HG02884 (cell line): ENCODE measurements at regions not wholly inside any gene's neighbourhood (a gene's known extent, or its start where the extent isn't known, plus 50 kb on each side); places are given as distances from the start of the nearest gene placed in this dataset.
A peak's percentile ranks its signal among the peaks of the same experiment; 100 is the strongest.

ENCODE experiments used
- ATAC-seq: cut with Tn5 transposase; IDR thresholded peaks from one replicate; pipeline ENCODE4 v1.9.1; 2021; ENCODE audit warnings: mild to moderate bottlenecking, moderate library complexity; ENCODE audit not compliant: unreplicated experiment

DNA sequence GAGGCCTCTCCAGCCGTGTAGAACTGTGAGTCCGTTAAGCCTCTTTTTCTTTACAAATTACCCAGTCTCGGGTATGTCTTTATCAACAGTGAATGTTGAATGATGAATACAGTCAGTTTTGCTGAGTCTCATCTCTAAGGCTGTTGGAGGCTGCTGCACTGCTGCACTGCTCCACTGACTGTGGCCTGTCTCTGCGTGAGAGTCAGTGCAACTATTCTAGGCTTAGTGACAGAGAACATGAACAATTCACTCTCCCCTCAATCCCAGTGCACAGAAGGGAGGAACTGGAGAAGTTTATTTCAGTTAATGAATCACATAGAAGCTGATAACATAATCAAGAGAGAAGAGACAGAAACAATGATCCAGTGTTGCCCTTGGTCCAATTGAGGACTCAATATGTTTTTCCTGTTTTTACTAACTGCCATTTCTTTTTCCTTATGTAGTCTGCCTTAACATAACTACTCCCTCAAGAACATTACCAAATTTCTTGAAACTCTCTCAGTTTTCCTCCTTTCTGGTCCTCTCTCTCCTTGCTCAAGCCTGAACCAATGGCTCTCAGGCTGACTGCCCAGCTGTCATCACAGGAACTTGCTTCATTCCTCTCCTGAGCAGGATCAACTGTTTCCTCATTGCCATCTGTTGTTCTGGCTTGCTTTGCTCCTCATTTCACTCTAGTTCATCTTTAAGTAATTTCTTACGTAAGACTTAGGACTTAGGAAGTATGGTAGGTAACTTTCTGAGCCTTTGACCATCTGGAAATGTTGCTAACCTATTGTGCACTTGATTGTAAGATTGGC, 483.2 kb downstream of the METTL4 start:
- ATAC-seq = no peak

- no peak for ATAC-seq
Observed at GRCh38 chr18:2089396-2089795, 481.9 kb downstream of the METTL4 start.

- ATAC-seq = no peak
Observed at GRCh38 chr18:2091937-2092336, 479.4 kb downstream of the METTL4 start.

GRCh38 chr18:2096551-2096950, 474.8 kb downstream of the METTL4 start:
- ATAC-seq = no peak

DNA sequence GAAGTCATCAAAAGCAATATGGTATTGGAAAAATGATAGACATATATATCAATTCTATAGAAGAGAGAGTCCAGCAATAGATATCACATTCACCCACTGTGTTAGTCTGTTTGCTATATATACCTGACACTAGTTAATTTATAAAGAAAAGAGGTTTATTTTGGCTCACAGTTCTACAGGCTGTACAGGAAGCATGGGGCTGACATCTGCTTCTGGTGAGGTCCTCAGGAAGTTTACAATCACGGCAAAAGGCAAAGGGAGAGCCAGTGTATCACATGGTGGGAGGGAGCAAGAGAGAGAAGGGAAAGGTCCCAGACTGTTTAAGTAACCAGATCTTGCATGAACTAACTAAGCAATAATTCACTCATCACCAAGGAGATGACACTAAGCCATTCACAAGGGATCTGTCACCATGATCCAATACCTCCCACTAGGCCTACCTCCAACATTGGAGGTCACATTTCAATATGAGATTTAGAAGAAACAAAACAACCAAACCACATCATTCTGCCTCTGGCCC, 470.6 kb downstream of the METTL4 start:
- ATAC-seq = no peak

- no peak for ATAC-seq
Observed at GRCh38 chr18:2102022-2102421, 469.3 kb downstream of the METTL4 start.

- no peak for ATAC-seq
Observed at GRCh38 chr18:2103299-2103698, 468.0 kb downstream of the METTL4 start.

DNA sequence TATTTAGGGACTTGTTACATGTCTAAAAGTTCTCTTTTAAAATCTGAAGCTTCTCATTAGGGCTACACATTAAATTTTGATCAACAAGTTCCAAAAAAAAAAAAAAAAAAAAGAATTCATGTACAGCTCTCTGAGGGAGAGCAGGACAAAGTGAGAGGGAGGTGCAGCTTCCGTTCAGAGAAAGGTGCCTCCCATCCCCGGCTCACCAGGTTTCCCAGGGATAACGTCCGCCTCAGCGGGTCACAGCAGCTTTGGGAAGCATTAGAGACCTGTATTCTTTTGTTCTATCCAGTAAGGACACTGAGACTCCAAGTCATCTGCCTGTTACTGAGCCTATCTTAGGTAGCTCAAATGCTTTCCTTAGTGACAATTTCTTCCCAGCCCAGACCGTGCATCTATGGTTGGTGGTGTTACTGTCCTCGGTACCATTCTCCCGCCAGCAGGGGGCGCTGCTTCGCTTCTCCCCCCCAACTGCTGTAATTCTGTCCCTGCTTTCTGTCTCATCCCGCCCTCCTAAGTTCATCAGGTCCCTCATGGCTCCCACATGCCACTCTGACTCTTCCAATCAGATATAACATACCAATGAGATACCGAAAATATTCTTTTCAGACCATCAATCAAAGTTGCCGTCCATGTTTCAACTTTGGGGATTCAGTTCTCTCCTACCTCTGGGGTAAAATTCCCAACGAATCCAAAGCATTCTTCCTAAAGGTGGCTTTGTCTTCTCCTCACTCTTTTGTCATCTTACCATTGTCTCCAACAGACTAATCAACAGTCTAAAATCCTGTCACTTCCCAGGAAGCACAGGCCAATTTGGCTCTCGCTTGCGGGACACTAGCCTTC, 466.5 kb downstream of the METTL4 start:
- peak; percentile 87 for ATAC-seq

DNA sequence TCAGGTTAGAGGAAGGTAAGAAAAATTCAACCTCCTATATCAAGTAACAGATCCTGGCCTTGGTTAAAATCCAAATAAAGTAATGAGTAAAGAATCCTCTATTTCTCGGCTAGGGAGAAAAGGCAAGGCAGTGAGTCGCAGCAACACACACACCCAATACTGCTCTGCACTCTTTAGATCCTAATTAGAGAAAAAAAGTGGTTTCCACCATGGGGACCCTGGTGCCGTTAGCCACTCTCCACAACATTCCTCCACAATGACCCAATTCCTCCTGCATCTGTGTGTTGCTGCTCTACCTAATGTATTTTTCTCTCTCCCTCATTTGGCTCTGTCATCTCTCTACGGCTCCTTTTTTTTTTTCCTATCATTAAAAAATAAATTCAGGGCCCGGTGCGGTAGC, 462.7 kb downstream of the METTL4 start:
- ATAC-seq = no peak

DNA sequence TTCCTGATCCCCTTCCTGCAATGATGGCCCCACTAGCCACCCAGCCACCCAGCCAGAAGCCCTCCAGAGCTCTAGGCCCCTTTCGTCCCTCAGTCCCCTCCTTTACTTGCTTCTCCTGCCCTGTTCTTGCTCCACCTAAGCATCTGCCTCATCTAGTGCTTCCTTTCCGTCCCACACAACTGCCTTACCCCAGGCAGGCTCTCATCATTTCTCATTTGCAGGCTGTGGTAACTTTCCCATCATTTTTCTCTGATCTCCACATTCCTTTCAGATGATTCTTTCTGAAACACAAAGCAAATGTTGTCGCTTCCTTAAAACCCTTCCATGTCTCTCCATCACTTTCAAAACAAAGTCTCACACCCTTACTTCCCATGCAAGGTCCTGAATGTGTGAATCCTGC, 459.8 kb downstream of the METTL4 start:
- ATAC-seq = no peak

GRCh38 chr18:2112435-2113045, 458.8 kb downstream of the METTL4 start:
- ATAC-seq = no peak

GRCh38 chr18:2114289-2114688, 457.0 kb downstream of the METTL4 start:
- ATAC-seq = no peak

- no peak for ATAC-seq
Observed at GRCh38 chr18:2114765-2115164, 456.5 kb downstream of the METTL4 start.

DNA sequence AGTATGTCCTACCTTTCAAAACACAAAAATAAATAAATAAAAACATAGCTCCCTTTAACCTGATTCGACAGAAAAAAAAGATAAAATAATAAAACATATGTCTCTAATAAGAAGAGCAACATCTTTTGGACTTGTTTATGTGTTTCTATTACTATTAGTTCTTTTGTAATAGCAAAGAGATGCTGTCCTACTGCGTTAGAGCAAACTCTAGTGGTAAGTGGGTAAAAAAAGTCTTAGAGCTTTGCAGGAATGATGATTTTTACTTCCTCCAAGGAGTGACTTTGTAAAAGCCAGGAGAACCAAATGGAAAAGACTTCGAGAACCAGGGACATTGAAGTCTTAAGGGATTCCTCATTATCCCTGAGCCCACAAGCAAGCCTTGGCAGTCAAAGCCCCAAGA, 450.1 kb downstream of the METTL4 start:
- ATAC-seq = no peak

- ATAC-seq = no peak
Observed at GRCh38 chr18:2123077-2123476, 448.2 kb downstream of the METTL4 start.

DNA sequence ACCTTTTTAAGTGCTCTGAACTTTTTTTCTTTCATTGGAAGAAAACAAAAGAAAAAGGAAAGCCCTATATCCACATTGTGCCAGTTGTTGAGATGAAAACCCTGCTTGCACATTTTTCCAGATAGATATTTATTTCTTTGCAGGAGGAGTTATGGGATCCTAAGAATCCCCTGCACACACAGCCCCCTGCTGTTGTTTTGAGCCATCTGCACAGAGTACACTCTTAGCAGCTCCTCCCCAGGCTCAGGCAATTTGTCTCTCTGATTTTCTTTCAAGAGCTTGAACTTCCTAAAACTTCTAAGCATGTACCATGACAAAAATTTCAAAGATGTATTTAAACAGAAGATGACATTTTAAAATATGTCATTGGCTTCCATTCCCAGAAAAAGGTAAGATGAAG, 436.9 kb downstream of the METTL4 start:
- ATAC-seq = no peak

DNA sequence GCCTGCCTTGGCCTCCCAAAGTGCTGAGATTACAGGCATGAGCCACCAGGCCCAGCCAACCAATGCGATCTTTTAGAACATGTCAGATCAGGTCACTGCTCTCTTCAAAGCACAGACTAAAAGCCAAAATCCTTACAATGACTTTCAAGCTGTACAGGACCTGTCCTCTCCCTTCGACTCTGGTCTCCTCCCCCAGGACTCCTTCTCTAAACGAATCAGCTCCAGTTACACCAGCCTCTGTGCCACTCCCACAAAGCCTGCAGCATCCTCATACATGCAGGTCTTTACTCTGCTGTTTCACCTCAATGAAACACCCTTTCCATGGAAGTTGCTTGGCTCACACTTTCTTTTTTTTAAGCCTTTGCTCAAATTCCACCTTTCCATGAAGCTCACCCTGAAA, 436.0 kb downstream of the METTL4 start:
- ATAC-seq = no peak

DNA sequence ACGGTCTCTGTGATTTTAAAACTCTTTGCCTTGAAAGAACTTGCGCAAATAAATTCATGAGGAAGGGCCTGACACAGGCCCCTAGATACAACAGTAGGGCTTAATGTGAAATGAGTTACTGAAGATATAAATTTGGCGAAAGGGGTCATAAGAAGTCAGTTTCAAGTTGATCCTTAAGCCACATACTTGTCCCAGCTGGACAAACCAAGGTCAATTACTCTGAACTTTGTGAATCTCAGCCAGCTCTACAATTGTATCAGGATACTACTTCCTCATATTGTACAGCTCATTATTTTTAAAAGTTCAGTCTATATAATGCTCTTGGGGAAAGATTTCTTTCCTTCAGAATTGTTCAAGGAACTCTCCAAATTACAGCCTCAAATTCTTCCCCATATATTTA, 432.8 kb downstream of the METTL4 start:
- ATAC-seq = no peak

GRCh38 chr18:2139691-2140090, 431.6 kb downstream of the METTL4 start:
- ATAC-seq = no peak

DNA sequence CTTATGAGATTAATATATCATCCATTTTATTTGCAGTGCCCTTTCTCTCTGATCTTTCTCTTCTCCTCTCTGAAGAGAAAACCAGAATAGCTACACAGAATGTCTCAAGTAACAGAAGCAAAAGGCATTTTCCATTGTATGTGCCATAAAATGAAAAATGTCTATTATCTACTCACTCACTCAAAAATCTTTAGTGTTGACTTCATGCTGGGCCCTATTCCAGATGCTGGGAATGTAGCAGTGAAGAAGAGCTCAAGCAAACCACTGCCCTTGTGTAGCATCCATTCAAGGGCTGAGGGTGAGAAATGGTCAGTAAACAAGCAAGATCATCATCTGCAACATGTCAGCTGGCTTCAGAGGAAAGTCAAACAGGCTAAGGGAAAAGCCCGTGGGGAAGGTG, 427.7 kb downstream of the METTL4 start:
- no peak for ATAC-seq

DNA sequence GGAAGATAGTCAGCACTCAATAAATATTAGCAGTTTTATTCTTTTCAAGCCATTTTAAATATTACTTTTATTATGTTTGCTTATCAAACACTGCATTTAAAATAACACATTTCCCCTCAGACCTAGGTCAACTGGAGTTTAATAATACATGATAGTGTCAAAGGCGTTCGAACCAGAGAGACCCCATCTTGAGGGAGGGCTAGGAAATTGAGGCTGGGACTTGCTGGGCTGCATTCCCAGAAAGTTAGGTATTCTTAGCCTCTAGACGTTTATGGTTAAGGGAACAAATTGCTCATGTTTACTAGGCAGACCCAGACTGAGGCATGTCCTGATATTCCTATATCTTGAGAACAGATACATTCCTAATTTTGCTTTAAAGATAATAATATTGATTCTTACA, 426.5 kb downstream of the METTL4 start:
- ATAC-seq = no peak

DNA sequence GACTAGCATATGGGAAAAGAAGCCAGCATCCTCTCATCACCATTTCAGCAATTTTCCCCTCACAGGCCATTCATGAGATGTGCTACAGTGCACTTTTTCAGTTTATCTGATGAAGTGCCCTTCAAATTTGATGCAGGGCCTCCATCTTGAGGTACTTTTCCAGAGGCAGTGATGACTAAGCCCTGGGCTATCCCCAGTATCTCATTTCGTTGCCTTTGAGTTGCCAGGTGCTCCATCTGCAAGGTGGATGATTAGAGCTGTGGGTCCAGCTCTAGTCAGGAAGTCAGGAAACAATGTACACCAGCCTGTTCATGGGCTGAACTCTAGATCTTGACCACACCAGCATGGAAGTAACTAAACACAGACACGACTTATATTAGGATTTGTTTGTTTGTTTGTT, 425.2 kb downstream of the METTL4 start:
- ATAC-seq = no peak
